ENCODE measurements at regions not wholly inside any gene's neighbourhood (a gene's known extent, or its start where the extent isn't known, plus 50 kb on each side); places are given as distances from the start of the nearest gene placed in this dataset.

DNA sequence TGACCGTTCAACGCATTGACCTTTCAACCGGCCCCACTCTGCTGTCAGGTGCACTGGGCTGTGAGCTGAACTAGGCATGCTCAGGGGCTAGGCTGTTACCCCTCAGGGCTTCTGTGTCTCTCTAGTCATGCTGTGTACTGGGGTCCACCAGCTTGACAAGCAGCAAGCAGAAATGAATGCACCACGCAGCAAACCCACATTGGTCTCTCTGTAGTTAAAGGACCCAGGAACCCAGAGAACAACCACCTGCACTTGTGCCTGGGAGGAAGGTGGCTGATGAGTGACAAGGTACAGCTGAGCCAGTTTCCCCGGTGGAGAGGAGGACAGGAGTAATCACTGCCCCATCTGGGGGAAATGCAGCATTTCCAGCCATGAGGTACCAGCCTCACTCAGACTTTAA, 159.9 kb downstream of the USP12 start (continued):
- TF ChIP-seq USF2 (IDR thresholded peaks at IDR 0.05; ENCODE audit: low read length) (no peak), GTF2F1 (IDR thresholded peaks at IDR 0.05; ENCODE audit: borderline replicate concordance, low read depth, low read length) (no peak), BRCA1 (IDR thresholded peaks at IDR 0.05; ENCODE audit: low read depth, low read length) (no peak), RAD21 (IDR thresholded peaks at IDR 0.05 in 1 of 2, conservative IDR thresholded peaks at IDR 0.05 in 1 of 2; ENCODE audit: low read depth in 2 of 2, low read length in 2 of 2) (no peak), EZH2 (IDR thresholded peaks at IDR 0.05; ENCODE audit: low read depth, low read length, severe bottlenecking) (no peak)
- TF ChIP-seq, protein P1, sequence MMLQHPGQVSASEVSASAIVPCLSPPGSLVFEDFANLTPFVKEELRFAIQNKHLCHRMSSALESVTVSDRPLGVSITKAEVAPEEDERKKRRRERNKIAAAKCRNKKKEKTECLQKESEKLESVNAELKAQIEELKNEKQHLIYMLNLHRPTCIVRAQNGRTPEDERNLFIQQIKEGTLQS (IDR thresholded peaks at IDR 0.05; ENCODE audit: insufficient read depth, low read depth, low read length), result no peak

Data from H1 (cell line).